ENCODE measurements at regions not wholly inside any gene's neighbourhood (a gene's known extent, or its start where the extent isn't known, plus 50 kb on each side); places are given as distances from the start of the nearest gene placed in this dataset.
"Not testable (repeated sequence)": the region's sequence is repeated elsewhere in the genome, so short reads cannot be mapped to it uniquely, and the experiment has no call there.

DNA sequence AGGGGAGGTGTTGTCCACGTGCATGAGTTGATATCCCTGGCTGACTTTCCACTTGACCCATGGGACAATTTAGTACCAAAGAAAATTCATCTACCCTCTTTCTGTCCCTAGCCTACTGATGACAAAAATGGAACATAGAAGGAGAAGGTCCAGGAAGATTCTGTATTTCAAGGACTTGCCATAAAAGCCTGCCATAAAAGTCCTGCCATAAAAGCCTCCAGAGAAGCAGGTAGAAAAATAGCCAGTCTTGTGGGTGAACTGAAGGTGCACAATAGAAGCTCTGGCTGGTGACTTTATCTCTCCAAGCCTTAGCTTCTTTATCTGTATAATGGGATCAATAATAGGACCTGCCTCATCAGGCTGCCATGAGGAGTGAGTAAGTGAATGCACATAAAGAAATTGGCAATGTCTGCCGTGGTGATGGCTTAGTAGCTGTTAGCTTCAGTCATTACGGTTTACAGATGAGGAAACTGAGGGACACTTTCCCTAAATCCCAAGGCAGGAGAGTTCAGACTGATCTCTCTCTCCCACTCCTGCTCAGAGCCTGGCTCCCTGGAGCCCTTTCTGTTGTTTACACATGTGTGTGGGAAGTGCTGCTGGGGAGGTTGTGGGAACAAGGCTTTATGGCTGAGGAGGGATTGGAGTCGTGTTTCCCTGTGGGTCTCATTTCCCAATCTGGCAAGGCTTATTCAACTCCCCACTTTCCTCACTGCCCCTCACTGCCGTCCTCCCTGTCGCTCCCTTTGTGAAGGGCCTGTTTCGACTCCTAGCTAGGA lies 101.5 kb downstream of the TRIM43 start:
- not testable (repeated sequence) for H3K27me3 ChIP-seq (ENCODE audit: control insufficient read depth, insufficient read depth, low read length); H3K36me3 ChIP-seq (ENCODE audit: control insufficient read depth, insufficient read depth, low read length); H3K4me1 ChIP-seq (ENCODE audit: control insufficient read depth, insufficient read depth, low read length); H3K4me3 ChIP-seq (ENCODE audit: low read length); H3K27ac ChIP-seq (ENCODE audit: low read depth, low read length); H3K9ac ChIP-seq (ENCODE audit: low read length)

DNA sequence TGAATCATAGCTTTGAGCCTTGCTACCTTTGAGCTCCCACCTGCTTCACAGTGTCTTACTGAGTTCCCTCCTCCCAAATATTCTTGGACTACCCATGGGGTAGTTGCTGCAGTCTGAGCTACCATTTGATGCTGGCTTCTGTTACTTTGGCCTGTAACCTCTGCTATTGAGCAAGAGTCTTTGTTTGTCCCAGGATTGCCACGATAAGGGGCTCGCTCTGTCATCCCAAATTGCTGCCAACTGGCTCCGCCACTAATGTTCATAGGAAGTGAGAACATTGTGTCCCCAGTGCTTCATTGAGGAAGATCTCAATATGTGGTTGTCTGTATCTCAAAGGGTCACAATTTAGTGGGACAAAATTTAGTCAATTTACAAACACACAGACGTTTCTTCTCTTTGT lies 103.8 kb downstream of the TRIM43 start:
- Histone ChIP-seq H3K27me3 (ENCODE audit: control insufficient read depth, insufficient read depth, low read length) (no peaks in the 10 kb centered on the region), H3K9ac (ENCODE audit: low read length) (no peak overlapping the region), H3K4me1 (ENCODE audit: control insufficient read depth, insufficient read depth, low read length) (no peaks in the 10 kb centered on the region), H3K4me3 (ENCODE audit: low read length) (no peak overlapping the region), H3K27ac (ENCODE audit: low read depth, low read length) (no peak overlapping the region), H3K36me3 (ENCODE audit: control insufficient read depth, insufficient read depth, low read length) (no peaks in the 10 kb centered on the region)

DNA sequence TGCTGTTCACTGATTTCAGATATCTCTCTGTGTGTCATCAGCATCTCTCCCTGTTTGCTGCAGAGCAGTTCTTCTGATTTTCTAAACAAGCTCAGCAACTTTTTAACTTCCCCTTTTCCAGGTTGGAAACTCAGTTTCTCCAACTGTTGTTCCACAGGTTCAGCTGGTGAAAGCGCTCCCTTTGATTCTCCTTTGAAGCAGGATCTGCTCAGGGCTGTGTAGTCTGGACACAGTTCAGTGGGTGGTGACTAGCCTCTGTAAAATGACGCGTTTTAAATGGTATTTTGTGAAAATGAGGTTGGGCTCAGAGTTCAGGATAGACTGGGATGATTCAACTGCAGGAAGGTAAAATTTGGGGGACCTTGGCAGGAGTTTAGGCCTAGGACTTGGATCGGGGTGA lies 106.3 kb downstream of the TRIM43 start:
- no peaks in the 10 kb centered on the region for H3K4me1 ChIP-seq (ENCODE audit: control insufficient read depth, insufficient read depth, low read length)
- no peak overlapping the region for H3K9ac ChIP-seq (ENCODE audit: low read length)
- H3K4me3 ChIP-seq (ENCODE audit: low read length): no peak overlapping the region
- H3K27me3 ChIP-seq (ENCODE audit: control insufficient read depth, insufficient read depth, low read length): no peaks in the 10 kb centered on the region
- H3K27ac ChIP-seq (ENCODE audit: low read depth, low read length): no peak overlapping the region
- H3K36me3 ChIP-seq (ENCODE audit: control insufficient read depth, insufficient read depth, low read length): no peaks in the 10 kb centered on the region

DNA sequence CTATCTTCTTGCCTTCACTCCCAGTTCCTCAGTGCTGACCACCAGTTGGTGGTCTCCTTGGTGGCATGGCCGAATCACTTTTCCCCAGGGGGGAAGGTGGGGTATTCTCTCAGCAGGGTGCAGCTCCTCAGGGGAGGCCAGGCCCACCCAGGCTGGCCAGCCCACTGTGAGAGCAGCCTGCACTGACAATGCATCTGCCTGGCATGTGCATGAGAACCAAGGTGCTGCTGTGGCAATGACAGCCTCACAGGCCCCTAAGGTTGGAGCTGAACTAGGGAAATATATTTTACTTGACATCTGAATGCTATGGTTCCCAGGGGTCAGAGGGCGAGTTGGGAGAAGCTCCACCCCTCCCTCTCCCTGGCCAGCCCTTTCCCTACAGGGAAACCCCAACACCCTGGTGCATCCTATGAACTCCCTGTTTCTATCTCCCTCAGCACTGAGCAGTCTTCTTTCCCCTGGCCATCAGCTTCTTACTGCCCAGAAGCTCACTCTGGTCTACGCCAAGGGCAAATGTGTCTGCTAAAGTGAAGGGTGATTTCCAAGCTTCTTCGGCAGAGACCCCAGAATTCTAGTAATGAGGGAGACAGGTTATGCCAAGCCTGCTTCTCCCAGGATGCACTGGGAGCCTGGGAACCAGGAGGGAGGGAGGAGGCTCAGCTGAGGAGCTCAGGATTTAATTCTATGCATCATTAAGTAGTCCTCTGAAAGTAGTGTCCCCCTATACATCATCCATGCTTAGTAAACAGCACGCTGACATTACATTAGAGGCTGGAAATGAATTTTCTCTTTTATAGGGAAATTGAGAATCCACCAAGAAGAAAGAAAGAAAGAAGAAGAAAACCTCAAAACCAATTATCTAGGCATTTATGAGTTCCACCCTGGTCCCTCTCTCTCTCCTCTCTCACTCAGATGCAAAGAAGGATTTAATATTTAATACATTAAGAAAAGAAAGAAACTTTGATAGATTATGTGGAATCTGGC lies 107.7 kb downstream of the TRIM43 start:
- H3K4me1 ChIP-seq (ENCODE audit: control insufficient read depth, insufficient read depth, low read length); H3K36me3 ChIP-seq (ENCODE audit: control insufficient read depth, insufficient read depth, low read length); H3K27me3 ChIP-seq (ENCODE audit: control insufficient read depth, insufficient read depth, low read length); H3K4me3 ChIP-seq (ENCODE audit: low read length); H3K27ac ChIP-seq (ENCODE audit: low read depth, low read length); H3K9ac ChIP-seq (ENCODE audit: low read length): not testable (repeated sequence)

DNA sequence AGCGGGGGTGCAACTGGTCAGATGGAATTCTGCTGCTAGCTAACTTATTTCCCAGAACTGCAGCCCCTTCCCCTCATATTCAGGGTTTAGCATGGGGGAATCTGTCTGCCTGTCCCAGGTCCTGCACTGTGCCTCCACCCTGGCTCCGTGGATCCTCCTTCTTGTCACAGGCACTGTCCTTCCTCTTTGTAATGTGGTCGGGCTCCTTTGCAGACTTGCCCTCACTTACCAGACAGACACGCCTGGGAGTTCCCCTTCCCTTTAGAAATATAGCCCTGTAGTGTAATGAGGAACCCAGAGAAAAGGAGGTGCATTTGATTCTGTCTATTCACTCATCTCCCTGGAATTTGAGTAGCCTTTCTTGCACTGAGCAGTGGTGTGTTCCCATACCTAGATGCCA lies 108.7 kb downstream of the TRIM43 start:
- no peaks in the 10 kb centered on the region for H3K36me3 ChIP-seq (ENCODE audit: control insufficient read depth, insufficient read depth, low read length)
- H3K27me3 ChIP-seq (ENCODE audit: control insufficient read depth, insufficient read depth, low read length): no peaks in the 10 kb centered on the region
- no peak overlapping the region for H3K9ac ChIP-seq (ENCODE audit: low read length)
- H3K4me1 ChIP-seq (ENCODE audit: control insufficient read depth, insufficient read depth, low read length): no peaks in the 10 kb centered on the region
- no peak overlapping the region for H3K27ac ChIP-seq (ENCODE audit: low read depth, low read length)
- H3K4me3 ChIP-seq (ENCODE audit: low read length): no peak overlapping the region

DNA sequence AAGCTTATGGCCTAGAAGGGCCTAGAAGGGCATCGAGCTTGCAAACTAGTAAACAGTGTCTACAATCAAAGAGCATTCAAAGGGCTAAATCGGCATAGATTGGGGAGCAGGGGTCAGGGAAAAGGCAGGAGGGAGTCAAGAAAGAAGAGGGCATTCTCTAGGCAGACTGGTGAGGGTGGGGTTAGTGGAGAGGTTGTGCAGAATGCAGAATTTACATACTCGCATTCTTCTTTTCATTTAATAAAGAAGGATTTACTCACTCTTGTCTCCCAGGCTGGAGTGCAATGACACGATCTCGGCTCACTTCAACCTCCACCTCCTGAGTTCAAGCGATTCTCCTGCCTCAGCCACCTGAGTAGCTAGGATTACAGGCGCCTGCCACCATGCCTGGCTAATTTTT lies 110.7 kb downstream of the TRIM43 start:
- Histone ChIP-seq H3K27ac (ENCODE audit: low read depth, low read length) (no peak overlapping the region), H3K9ac (ENCODE audit: low read length) (no peak overlapping the region), H3K36me3 (ENCODE audit: control insufficient read depth, insufficient read depth, low read length) (no peaks in the 10 kb centered on the region), H3K4me3 (ENCODE audit: low read length) (no peak overlapping the region), H3K27me3 (ENCODE audit: control insufficient read depth, insufficient read depth, low read length) (no peaks in the 10 kb centered on the region), H3K4me1 (ENCODE audit: control insufficient read depth, insufficient read depth, low read length) (no peaks in the 10 kb centered on the region)

DNA sequence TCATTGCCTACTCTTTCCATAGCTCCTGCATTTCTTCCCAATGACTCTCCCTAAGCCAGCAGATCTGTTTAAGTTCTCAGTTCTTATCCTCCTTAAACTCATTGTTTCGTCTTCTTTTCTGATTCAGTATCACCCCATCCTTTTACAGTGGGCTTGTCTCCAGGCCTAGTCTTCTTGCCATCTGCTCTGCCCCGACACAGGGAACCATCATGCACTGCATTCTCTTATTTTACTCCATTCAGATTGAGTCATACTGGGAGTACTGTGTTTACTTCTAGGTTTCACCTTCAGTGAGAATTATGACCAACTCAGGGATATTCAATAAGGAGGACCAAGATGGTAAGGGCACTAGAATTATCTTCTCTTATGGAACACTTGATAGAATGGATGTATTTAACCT lies 115.4 kb downstream of the TRIM43 start:
- H3K9ac ChIP-seq (ENCODE audit: low read length); H3K27ac ChIP-seq (ENCODE audit: low read depth, low read length); H3K36me3 ChIP-seq (ENCODE audit: control insufficient read depth, insufficient read depth, low read length); H3K27me3 ChIP-seq (ENCODE audit: control insufficient read depth, insufficient read depth, low read length); H3K4me3 ChIP-seq (ENCODE audit: low read length); H3K4me1 ChIP-seq (ENCODE audit: control insufficient read depth, insufficient read depth, low read length): not testable (repeated sequence)

DNA sequence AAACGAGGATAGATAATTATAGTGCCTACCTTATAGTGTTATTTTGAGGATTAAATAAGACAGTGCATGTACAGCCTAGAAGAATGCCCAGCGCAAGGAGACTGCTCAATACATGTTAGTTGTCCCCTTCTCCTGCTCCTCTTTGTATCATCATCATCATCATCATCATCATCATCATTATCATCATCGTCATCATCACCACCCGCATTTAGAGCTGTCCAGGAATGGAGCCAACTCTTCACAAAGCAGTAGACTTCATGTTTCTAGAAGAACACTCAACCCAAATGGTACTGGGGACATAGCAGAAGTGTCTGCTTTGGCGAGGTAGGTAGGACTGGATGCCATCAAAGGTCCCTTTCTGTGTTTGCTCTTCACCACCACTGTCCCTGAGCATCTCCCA lies 116.0 kb downstream of the TRIM43 start:
- H3K27ac ChIP-seq (ENCODE audit: low read depth, low read length): no peak overlapping the region
- no peak overlapping the region for H3K9ac ChIP-seq (ENCODE audit: low read length)
- no peaks in the 10 kb centered on the region for H3K36me3 ChIP-seq (ENCODE audit: control insufficient read depth, insufficient read depth, low read length)
- H3K4me3 ChIP-seq (ENCODE audit: low read length): no peak overlapping the region
- H3K27me3 ChIP-seq (ENCODE audit: control insufficient read depth, insufficient read depth, low read length): no peaks in the 10 kb centered on the region
- H3K4me1 ChIP-seq (ENCODE audit: control insufficient read depth, insufficient read depth, low read length): no peaks in the 10 kb centered on the region

DNA sequence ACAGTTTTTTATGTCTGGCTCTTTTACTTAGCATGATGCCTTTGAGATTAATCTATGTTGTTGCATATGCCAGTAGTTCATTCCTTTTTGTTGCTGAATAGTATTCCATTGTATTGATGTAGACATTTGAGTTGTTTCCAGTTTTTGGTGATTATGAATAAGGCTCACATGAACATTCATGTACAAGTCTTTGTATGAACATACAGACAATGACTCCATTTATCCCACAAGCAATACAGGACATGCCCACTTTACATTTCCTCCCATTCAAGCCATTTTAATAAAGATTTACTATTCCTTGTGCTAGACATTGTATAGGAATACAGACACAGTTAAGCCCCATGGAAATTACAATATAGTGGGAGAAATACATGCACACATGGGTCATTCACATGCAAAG lies 118.0 kb downstream of the TRIM43 start:
- Histone ChIP-seq H3K27me3 (ENCODE audit: control insufficient read depth, insufficient read depth, low read length) (no peaks in the 10 kb centered on the region), H3K27ac (ENCODE audit: low read depth, low read length) (no peak overlapping the region), H3K9ac (ENCODE audit: low read length) (no peak overlapping the region), H3K36me3 (ENCODE audit: control insufficient read depth, insufficient read depth, low read length) (no peaks in the 10 kb centered on the region), H3K4me3 (ENCODE audit: low read length) (no peak overlapping the region), H3K4me1 (ENCODE audit: control insufficient read depth, insufficient read depth, low read length) (no peaks in the 10 kb centered on the region)

DNA sequence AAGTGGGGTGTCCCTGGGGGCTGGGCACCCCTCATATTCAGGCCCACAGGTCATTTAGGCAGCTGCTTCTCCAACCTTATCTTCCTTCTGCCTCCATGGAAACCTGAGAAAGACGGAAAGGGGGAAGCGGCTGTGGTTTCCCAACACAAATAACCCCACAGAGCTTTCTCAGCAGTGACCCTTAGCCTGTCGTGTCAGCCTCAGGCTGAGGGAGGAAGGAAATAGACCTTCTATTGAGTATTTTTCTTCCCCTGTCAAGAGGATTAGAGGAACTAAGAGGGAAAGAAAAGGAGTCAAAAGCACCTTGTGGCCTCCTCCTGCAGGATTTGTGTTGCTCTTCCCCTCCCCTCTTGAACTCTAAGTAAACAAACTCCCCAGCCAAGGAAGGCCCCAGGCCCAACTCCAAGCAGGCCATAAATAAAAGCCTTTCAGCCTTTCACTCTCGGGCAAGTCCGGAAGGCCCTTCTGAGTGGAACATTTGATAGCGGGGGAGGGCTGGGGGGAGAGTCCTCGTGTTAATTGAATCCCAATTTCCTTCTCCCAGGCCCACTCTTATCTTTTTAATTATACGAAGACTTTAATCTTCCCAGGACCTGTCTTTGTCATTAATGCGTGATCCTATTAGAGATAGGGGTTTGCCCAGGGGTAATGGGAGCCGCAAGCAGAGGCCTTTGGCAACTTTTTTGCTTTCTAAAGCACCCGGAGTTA lies 121.8 kb downstream of the TRIM43 start:
- H3K27me3 ChIP-seq (ENCODE audit: control insufficient read depth, insufficient read depth, low read length); H3K27ac ChIP-seq (ENCODE audit: low read depth, low read length); H3K36me3 ChIP-seq (ENCODE audit: control insufficient read depth, insufficient read depth, low read length); H3K9ac ChIP-seq (ENCODE audit: low read length); H3K4me3 ChIP-seq (ENCODE audit: low read length); H3K4me1 ChIP-seq (ENCODE audit: control insufficient read depth, insufficient read depth, low read length): not testable (repeated sequence)

DNA sequence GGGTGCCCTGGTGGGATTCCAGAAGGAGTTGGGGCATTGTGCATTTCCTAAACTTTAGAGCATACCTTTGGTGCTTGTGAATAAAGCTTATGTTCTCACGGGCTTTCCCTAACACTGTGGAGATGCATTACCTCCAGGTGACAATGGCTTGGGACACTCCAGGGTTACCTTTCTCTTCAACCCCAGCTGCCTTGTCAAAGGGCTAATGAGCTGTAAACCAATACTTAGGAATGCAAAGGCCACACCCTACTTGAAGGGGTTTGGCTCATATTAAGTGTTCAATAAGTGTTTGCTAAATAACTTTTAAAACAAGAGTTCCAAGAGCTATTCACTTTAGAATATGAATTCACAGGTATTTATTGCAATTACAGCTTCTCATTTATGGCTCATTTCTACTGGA lies 122.6 kb downstream of the TRIM43 start:
- not testable (repeated sequence) for H3K36me3 ChIP-seq (ENCODE audit: control insufficient read depth, insufficient read depth, low read length); H3K27ac ChIP-seq (ENCODE audit: low read depth, low read length); H3K27me3 ChIP-seq (ENCODE audit: control insufficient read depth, insufficient read depth, low read length); H3K4me3 ChIP-seq (ENCODE audit: low read length); H3K9ac ChIP-seq (ENCODE audit: low read length); H3K4me1 ChIP-seq (ENCODE audit: control insufficient read depth, insufficient read depth, low read length)

DNA sequence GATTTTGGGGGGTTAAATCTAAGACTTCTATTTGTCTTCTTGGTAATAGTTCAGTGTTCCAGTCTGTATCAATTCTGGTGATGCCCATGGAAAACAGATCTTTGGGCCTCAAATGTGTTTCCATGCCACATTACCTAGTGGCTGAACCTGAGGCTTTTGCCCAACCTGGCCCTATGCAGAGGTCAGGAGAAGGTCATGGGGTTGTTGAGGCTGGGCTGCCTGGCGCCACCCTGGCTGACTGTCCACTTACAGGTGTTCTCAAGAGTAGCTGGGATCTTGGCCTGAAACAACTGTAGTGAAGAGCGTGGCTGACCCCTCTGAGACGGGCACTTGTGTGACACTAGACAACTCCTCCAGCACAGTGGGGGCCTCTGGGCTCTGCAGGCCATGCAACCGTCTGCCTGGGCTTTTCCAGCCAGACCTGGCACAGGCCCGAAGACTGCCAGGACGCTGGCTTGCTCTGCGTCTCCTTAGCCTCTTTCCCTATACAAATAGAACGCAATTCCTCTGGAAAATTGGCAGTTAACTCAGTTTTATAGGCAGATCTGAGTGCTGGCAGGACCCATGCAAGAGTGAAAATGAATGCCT lies 127.8 kb downstream of the TRIM43 start:
- no peaks in the 10 kb centered on the region for H3K27me3 ChIP-seq (ENCODE audit: control insufficient read depth, insufficient read depth, low read length)
- no peak overlapping the region for H3K9ac ChIP-seq (ENCODE audit: low read length)
- no peaks in the 10 kb centered on the region for H3K36me3 ChIP-seq (ENCODE audit: control insufficient read depth, insufficient read depth, low read length)
- H3K27ac ChIP-seq (ENCODE audit: low read depth, low read length): no peak overlapping the region
- no peaks in the 10 kb centered on the region for H3K4me1 ChIP-seq (ENCODE audit: control insufficient read depth, insufficient read depth, low read length)
- no peak overlapping the region for H3K4me3 ChIP-seq (ENCODE audit: low read length)
